Upper lobe of left lung (tissue), 4 donors: ENCODE measurements at regions not wholly inside any gene's neighbourhood (a gene's known extent, or its start where the extent isn't known, plus 50 kb on each side); places are given as distances from the start of the nearest gene placed in this dataset.

Experiments
- CTCF ChIP-seq, 6 experiments: fragments of 450-650 bp in 4 of 6; fragments of 200-600 bp in 2 of 6; sonication (generic) in 2 of 6; IDR thresholded peaks; one replicate each; pipeline ENCODE4 v1.5.1; 2016 to 2019; ENCODE audit warnings: antibody characterized with exemption in 6 of 6
- EP300 ChIP-seq, 4 donors: sonication (generic); formaldehyde crosslinking; IDR thresholded peaks; one replicate each; pipeline ENCODE4 v1.5.1; 2017; ENCODE audit warnings: antibody characterized with exemption in 4 of 4, control low read depth in 2 of 4
- POLR2A ChIP-seq, 4 donors: fragments of 450-650 bp; IDR thresholded peaks; one replicate each; pipeline ENCODE4 v1.5.1; 2016 to 2017; ENCODE audit warnings: antibody characterized with exemption in 4 of 4, mild to moderate bottlenecking in 2 of 4
- POLR2AphosphoS5 ChIP-seq, 2 donors: sonication (generic); formaldehyde crosslinking; IDR thresholded peaks; one replicate each; pipeline ENCODE4 v1.5.1; 2017; ENCODE audit warnings: antibody characterized with exemption in 2 of 2

- TF ChIP-seq POLR2A (IDR thresholded peaks at IDR 0.05) (no peak), EP300 (IDR thresholded peaks at IDR 0.05) (no peak), POLR2AphosphoS5 (IDR thresholded peaks at IDR 0.05) (no peak), CTCF (IDR thresholded peaks at IDR 0.05) (no peak)
Observed at GRCh38 chr1:118767971-118768370, 220.2 kb downstream of the TBX15 start.
